ENCODE measurements at regions not wholly inside any gene's neighbourhood (a gene's known extent, or its start where the extent isn't known, plus 50 kb on each side); places are given as distances from the start of the nearest gene placed in this dataset.
A peak's percentile ranks its signal among the peaks of the same experiment; 100 is the strongest.
"Not testable (repeated sequence)": the region's sequence is repeated elsewhere in the genome, so short reads cannot be mapped to it uniquely, and the experiment has no call there.

DNA sequence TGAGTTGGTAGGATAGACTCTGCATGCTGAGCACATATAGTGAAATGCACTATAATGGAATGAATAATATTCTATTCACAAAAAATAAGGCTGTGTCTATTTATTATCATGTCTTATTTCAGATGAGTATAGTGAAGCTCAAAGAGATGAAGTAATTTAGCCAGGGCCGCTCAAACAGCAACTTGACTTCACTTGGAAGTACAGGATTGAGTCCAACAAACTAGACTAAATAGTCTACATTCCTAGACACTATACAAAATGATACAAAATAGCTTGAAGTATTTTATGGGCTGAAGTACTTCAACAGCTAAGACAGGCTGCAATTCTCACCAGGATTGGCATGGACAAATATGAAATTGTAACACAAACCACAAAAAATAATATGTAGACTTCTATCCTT lies 144.5 kb upstream of the DST start:
- no peak overlapping the region for H3K9ac ChIP-seq (ENCODE audit: low read depth, low read length)

DNA sequence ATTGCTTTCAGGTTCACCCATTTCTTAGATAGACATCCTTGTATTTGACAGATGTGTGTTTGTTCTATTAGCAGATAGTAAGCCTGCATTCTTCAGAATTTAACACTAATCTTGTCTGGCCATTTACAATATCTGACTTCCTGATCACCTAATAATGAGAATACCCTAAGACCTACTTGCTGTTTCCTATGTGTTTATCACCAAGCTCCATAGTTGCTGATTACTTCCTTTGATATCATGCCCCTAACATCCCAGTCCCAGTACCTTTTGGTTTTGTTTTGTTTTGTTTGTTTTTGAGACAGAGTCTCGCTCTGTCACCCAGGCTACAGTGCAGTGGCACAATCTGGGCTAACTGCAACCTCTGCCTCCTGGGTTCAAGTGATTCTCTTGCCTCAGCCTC lies 143.6 kb upstream of the DST start:
- no peak overlapping the region for H3K9ac ChIP-seq (ENCODE audit: low read depth, low read length)
- no peaks in the 10 kb centered on the region for H3K9me3 ChIP-seq (ENCODE audit: control insufficient read depth, insufficient read depth, low read length)
- no peaks in the 10 kb centered on the region for H3K36me3 ChIP-seq (ENCODE audit: control insufficient read depth, insufficient read depth, low read length)
- no peaks in the 10 kb centered on the region for H3K27me3 ChIP-seq (ENCODE audit: control insufficient read depth, insufficient read depth, low read length)
- H3K4me3 ChIP-seq (ENCODE audit: low read depth, low read length), result no peak overlapping the region
- H3K4me1 ChIP-seq (ENCODE audit: control insufficient read depth, insufficient read depth, low read length), result peaks cover 8% of the 10 kb centered on the region; the same call in 1 of the 2 replicates
- no peak overlapping the region for H3K27ac ChIP-seq (ENCODE audit: low read depth, low read length)

More for the DNA sequence above, 144.5 kb upstream of the DST start:
- no peak overlapping the region for H3K4me3 ChIP-seq (ENCODE audit: low read depth, low read length)
- H3K27ac ChIP-seq (ENCODE audit: low read depth, low read length), result no peak overlapping the region
- H3K4me1 ChIP-seq (ENCODE audit: control insufficient read depth, insufficient read depth, low read length), result peaks cover 8% of the 10 kb centered on the region; the same call in 1 of the 2 replicates
- no peaks in the 10 kb centered on the region for H3K36me3 ChIP-seq (ENCODE audit: control insufficient read depth, insufficient read depth, low read length)
- no peaks in the 10 kb centered on the region for H3K9me3 ChIP-seq (ENCODE audit: control insufficient read depth, insufficient read depth, low read length)
- H3K27me3 ChIP-seq (ENCODE audit: control insufficient read depth, insufficient read depth, low read length), result no peaks in the 10 kb centered on the region

GRCh38 chr6:56785536-56785935 lies 142.8 kb upstream of the DST start:
- H3K4me3 ChIP-seq (ENCODE audit: low read depth, low read length), result peak overlapping the region; percentile 47; the same call in 1 of the 2 replicates
- not testable (repeated sequence) for H3K9me3 ChIP-seq (ENCODE audit: control insufficient read depth, insufficient read depth, low read length); H3K4me1 ChIP-seq (ENCODE audit: control insufficient read depth, insufficient read depth, low read length); H3K27ac ChIP-seq (ENCODE audit: low read depth, low read length); H3K36me3 ChIP-seq (ENCODE audit: control insufficient read depth, insufficient read depth, low read length); H3K9ac ChIP-seq (ENCODE audit: low read depth, low read length); H3K27me3 ChIP-seq (ENCODE audit: control insufficient read depth, insufficient read depth, low read length)

DNA sequence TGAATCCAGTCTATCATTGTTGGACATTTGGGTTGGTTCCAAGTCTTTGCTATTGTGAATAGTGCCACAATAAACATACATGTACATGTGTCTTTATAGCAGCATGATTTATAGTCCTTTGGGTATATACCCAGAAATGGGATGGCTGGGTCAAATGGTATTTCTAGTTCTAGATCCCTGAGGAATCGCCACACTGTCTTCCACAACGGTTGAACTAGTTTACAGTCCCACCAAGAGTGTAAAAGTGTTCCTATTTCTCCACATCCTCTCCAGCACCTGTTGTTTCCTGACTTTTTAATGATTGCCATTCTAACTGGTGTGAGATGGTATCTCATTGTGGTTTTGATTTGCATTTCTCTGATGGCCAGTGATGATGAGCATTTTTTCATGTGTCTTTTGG lies 137.4 kb upstream of the DST start:
- not testable (repeated sequence) for H3K9me3 ChIP-seq (ENCODE audit: control insufficient read depth, insufficient read depth, low read length); H3K27me3 ChIP-seq (ENCODE audit: control insufficient read depth, insufficient read depth, low read length); H3K4me3 ChIP-seq (ENCODE audit: low read depth, low read length); H3K27ac ChIP-seq (ENCODE audit: low read depth, low read length); H3K9ac ChIP-seq (ENCODE audit: low read depth, low read length); H3K36me3 ChIP-seq (ENCODE audit: control insufficient read depth, insufficient read depth, low read length)
- H3K4me1 ChIP-seq (ENCODE audit: control insufficient read depth, insufficient read depth, low read length), result peaks cover 22% of the 10 kb centered on the region

DNA sequence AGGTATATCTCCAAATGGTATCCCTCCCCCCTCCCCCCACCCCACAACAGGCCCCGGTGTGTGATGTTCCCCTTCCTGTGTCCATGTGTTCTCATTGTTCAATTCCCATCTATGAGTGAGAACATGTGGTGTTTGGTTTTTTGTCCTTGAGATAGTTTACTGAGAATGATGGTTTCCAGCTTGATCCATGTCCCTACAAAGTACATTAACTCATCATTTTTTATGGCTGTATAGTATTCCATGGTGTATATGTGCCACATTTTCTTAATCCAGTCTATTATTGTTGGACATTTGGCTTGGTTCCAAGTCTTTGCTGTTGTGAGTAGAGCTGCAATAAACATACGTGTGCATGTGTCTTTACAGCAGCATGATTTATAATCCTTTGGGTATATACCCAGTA lies 135.8 kb upstream of the DST start:
- H3K4me1 ChIP-seq (ENCODE audit: control insufficient read depth, insufficient read depth, low read length), result peaks cover 29% of the 10 kb centered on the region
- not testable (repeated sequence) for H3K9ac ChIP-seq (ENCODE audit: low read depth, low read length); H3K4me3 ChIP-seq (ENCODE audit: low read depth, low read length); H3K27me3 ChIP-seq (ENCODE audit: control insufficient read depth, insufficient read depth, low read length); H3K36me3 ChIP-seq (ENCODE audit: control insufficient read depth, insufficient read depth, low read length); H3K9me3 ChIP-seq (ENCODE audit: control insufficient read depth, insufficient read depth, low read length); H3K27ac ChIP-seq (ENCODE audit: low read depth, low read length)

DNA sequence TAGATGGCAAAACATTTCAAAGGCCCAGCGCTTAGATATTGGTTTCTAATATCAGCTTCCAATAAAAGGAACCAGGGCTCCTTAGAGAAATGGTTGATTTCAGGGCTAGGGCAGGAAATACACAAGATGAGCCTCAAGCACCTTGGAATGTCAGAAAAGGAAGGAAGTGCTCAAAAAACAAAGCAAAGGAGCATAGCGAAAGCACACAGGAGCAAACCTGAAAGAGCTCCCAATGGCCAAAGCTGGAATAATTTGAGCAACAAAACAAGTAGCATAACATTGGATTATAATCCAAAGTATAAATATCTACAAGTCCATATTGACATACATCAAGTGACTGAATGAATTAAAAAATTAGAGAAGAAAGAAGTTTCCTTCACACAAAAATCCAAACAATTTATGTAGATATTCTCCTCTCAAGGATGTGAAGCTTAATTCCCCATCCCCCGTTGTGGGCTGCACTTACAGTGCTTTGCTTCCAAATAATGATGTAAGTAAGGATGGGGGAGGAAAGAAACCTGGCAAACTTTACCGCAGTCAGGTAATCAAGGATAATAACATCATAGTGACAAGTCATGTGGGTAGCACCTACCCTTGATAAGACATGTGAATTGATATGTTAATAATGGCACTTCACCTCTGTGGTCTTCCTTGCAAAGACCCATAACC lies 132.9 kb upstream of the DST start:
- Histone ChIP-seq H3K9me3 (ENCODE audit: control insufficient read depth, insufficient read depth, low read length) (no peaks in the 10 kb centered on the region), H3K27me3 (ENCODE audit: control insufficient read depth, insufficient read depth, low read length) (no peaks in the 10 kb centered on the region), H3K4me1 (ENCODE audit: control insufficient read depth, insufficient read depth, low read length) (peaks cover 48% of the 10 kb centered on the region), H3K4me3 (ENCODE audit: low read depth, low read length) (peak overlapping the region; percentile 36), H3K36me3 (ENCODE audit: control insufficient read depth, insufficient read depth, low read length) (no peaks in the 10 kb centered on the region), H3K27ac (ENCODE audit: low read depth, low read length) (peak overlapping the region; percentile 93), H3K9ac (ENCODE audit: low read depth, low read length) (peak overlapping the region; percentile 14; the same call in 1 of the 2 replicates)

- Histone ChIP-seq H3K4me3 (ENCODE audit: low read depth, low read length) (no peak overlapping the region), H3K36me3 (ENCODE audit: control insufficient read depth, insufficient read depth, low read length) (no peaks in the 10 kb centered on the region), H3K27me3 (ENCODE audit: control insufficient read depth, insufficient read depth, low read length) (no peaks in the 10 kb centered on the region), H3K9ac (ENCODE audit: low read depth, low read length) (no peak overlapping the region), H3K4me1 (ENCODE audit: control insufficient read depth, insufficient read depth, low read length) (peaks cover 63% of the 10 kb centered on the region), H3K27ac (ENCODE audit: low read depth, low read length) (peak overlapping the region; percentile 70), H3K9me3 (ENCODE audit: control insufficient read depth, insufficient read depth, low read length) (no peaks in the 10 kb centered on the region)
Observed at GRCh38 chr6:56772737-56773184, 130.1 kb upstream of the DST start.

- H3K9ac ChIP-seq (ENCODE audit: low read depth, low read length), result no peak overlapping the region
- H3K27ac ChIP-seq (ENCODE audit: low read depth, low read length), result no peak overlapping the region
- no peaks in the 10 kb centered on the region for H3K36me3 ChIP-seq (ENCODE audit: control insufficient read depth, insufficient read depth, low read length)
- no peaks in the 10 kb centered on the region for H3K27me3 ChIP-seq (ENCODE audit: control insufficient read depth, insufficient read depth, low read length)
- peaks cover 62% of the 10 kb centered on the region for H3K4me1 ChIP-seq (ENCODE audit: control insufficient read depth, insufficient read depth, low read length)
- H3K9me3 ChIP-seq (ENCODE audit: control insufficient read depth, insufficient read depth, low read length), result no peaks in the 10 kb centered on the region
- no peak overlapping the region for H3K4me3 ChIP-seq (ENCODE audit: low read depth, low read length)
Observed at GRCh38 chr6:56771929-56772607, 129.4 kb upstream of the DST start.

DNA sequence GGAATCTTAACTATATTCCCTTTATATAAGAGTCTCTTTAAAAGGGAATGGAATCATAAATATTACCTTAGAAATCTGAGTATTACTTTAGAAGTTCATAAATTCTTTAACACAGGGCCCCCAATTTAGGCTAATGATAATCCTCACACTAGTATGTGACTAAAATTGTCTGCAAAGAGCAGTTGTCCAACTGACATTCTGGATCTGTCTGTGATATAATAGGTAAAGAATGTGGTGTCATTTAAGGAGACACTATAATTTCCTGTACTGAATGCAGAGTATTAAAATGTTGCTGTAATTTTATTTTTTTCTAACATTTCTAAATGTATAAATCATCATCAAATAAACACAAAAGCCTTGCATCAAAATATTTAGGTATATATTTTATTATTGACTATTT lies 128.5 kb upstream of the DST start:
- no peak overlapping the region for H3K9ac ChIP-seq (ENCODE audit: low read depth, low read length)
- H3K27me3 ChIP-seq (ENCODE audit: control insufficient read depth, insufficient read depth, low read length), result no peaks in the 10 kb centered on the region
- no peaks in the 10 kb centered on the region for H3K9me3 ChIP-seq (ENCODE audit: control insufficient read depth, insufficient read depth, low read length)
- no peak overlapping the region for H3K4me3 ChIP-seq (ENCODE audit: low read depth, low read length)
- H3K36me3 ChIP-seq (ENCODE audit: control insufficient read depth, insufficient read depth, low read length), result no peaks in the 10 kb centered on the region
- peaks cover 55% of the 10 kb centered on the region for H3K4me1 ChIP-seq (ENCODE audit: control insufficient read depth, insufficient read depth, low read length)
- no peak overlapping the region for H3K27ac ChIP-seq (ENCODE audit: low read depth, low read length)

- Histone ChIP-seq H3K27me3 (ENCODE audit: control insufficient read depth, insufficient read depth, low read length) (no peaks in the 10 kb centered on the region), H3K27ac (ENCODE audit: low read depth, low read length) (no peak overlapping the region), H3K4me3 (ENCODE audit: low read depth, low read length) (no peak overlapping the region), H3K36me3 (ENCODE audit: control insufficient read depth, insufficient read depth, low read length) (no peaks in the 10 kb centered on the region), H3K4me1 (ENCODE audit: control insufficient read depth, insufficient read depth, low read length) (peaks cover 48% of the 10 kb centered on the region), H3K9me3 (ENCODE audit: control insufficient read depth, insufficient read depth, low read length) (no peaks in the 10 kb centered on the region), H3K9ac (ENCODE audit: low read depth, low read length) (no peak overlapping the region)
Observed at GRCh38 chr6:56770011-56770520, 127.4 kb upstream of the DST start.

DNA sequence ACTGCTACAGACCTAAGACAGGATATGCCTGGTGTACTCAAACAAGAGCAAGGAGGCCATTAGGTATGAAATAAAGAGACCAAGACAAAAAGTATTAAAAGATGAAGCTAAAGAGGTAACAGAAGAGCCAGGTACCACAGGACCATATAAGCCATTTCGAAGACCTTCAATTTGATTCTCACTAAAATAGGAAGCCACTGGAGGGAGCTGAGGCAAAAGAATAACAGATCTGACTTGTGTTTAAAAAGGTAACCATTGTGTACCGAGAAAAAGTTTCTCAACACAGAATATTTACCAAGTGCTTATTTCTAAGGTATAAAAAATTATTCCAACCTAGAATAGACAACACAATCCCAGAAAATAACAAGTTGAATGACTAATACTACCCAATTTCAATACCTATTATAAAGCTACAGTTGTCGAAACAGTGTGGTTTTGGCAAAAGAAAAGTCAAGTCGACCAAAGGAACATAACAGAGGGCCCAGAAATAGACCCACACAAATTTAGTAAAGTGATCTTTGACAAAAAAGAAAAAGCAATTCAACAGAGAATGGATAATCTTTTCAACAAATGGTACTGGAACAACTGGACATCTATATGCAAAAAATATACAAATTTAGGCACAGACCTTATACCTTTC lies 125.3 kb upstream of the DST start:
- Histone ChIP-seq H3K27ac (ENCODE audit: low read depth, low read length) (no peak overlapping the region), H3K27me3 (ENCODE audit: control insufficient read depth, insufficient read depth, low read length) (no peaks in the 10 kb centered on the region), H3K9me3 (ENCODE audit: control insufficient read depth, insufficient read depth, low read length) (no peaks in the 10 kb centered on the region), H3K36me3 (ENCODE audit: control insufficient read depth, insufficient read depth, low read length) (no peaks in the 10 kb centered on the region), H3K4me3 (ENCODE audit: low read depth, low read length) (no peak overlapping the region), H3K4me1 (ENCODE audit: control insufficient read depth, insufficient read depth, low read length) (peaks cover 42% of the 10 kb centered on the region), H3K9ac (ENCODE audit: low read depth, low read length) (no peak overlapping the region)

Measured in HUES48 (cell line).